Peyer's patch (tissue), 4 donors: ENCODE measurements at regions not wholly inside any gene's neighbourhood (a gene's known extent, or its start where the extent isn't known, plus 50 kb on each side); places are given as distances from the start of the nearest gene placed in this dataset.

Source experiments
- CTCF ChIP-seq, 6 experiments: fragments of 450-650 bp in 4 of 6; fragments of 200-600 bp in 2 of 6; sonication (generic) in 1 of 6; IDR thresholded peaks; one replicate each; pipeline ENCODE4 v1.5.1; 2017 to 2019; ENCODE audit warnings: antibody characterized with exemption in 6 of 6, mild to moderate bottlenecking in 3 of 6, moderate library complexity in 1 of 6
- POLR2A ChIP-seq, 2 donors: fragments of 450-650 bp; IDR thresholded peaks; one replicate each; pipeline ENCODE4 v1.5.1; 2017; ENCODE audit warnings: antibody characterized with exemption in 2 of 2, mild to moderate bottlenecking in 2 of 2, moderate library complexity in 2 of 2

GRCh38 chr2:191557841-191558240, 120.1 kb upstream of the NABP1 start:
- TF ChIP-seq CTCF (IDR thresholded peaks at IDR 0.05) (no peak), POLR2A (IDR thresholded peaks at IDR 0.05) (no peak)
